ENCODE measurements at regions not wholly inside any gene's neighbourhood (a gene's known extent, or its start where the extent isn't known, plus 50 kb on each side); places are given as distances from the start of the nearest gene placed in this dataset.
"Not testable (repeated sequence)": the region's sequence is repeated elsewhere in the genome, so short reads cannot be mapped to it uniquely, and the experiment has no call there.

GRCh38 chr7:49660976-49661375, 112.5 kb upstream of the VWC2 start:
- peaks cover 1% of the 10 kb centered on the region for H3K27me3 Mint-ChIP-seq (ENCODE audit: low read depth)
- H3K36me3 Mint-ChIP-seq, result no peaks in the 10 kb centered on the region
- no peak for TF ChIP-seq CTCF (IDR thresholded peaks at IDR 0.05; ENCODE audit: unreplicated experiment)

GRCh38 chr7:49665963-49666362, 107.5 kb upstream of the VWC2 start:
- not testable (repeated sequence) for DNase-seq (ENCODE audit: low spot score in 2 of 2, unreplicated experiment in 2 of 2); H3K9me3 Mint-ChIP-seq; H3K4me1 Mint-ChIP-seq; H3K27ac Mint-ChIP-seq; H3K27me3 Mint-ChIP-seq (ENCODE audit: low read depth); H3K36me3 Mint-ChIP-seq; H3K4me3 Mint-ChIP-seq

More at GRCh38 chr7:49660976-49661375, 112.5 kb upstream of the VWC2 start:
- Mint-ChIP-seq H3K4me1 (no peaks in the 10 kb centered on the region), H3K27ac (no peak overlapping the region), H3K4me3 (no peak overlapping the region), H3K9me3 (peaks cover 4% of the 10 kb centered on the region)
- DNase-seq (ENCODE audit: low spot score in 2 of 2, unreplicated experiment in 2 of 2), result no peak

- Mint-ChIP-seq H3K27me3 (ENCODE audit: low read depth) (peaks cover 2% of the 10 kb centered on the region), H3K36me3 (no peaks in the 10 kb centered on the region), H3K9me3 (peaks cover 7% of the 10 kb centered on the region), H3K4me3 (no peak overlapping the region), H3K27ac (no peak overlapping the region), H3K4me1 (no peaks in the 10 kb centered on the region)
- TF ChIP-seq CTCF (IDR thresholded peaks at IDR 0.05; ENCODE audit: unreplicated experiment), result no peak
- DNase-seq (ENCODE audit: low spot score in 2 of 2, unreplicated experiment in 2 of 2), result no peak
Measured at GRCh38 chr7:49666764-49667163, 106.7 kb upstream of the VWC2 start.

GRCh38 chr7:49669285-49669684, 104.2 kb upstream of the VWC2 start:
- DNase-seq (ENCODE audit: low spot score in 2 of 2, unreplicated experiment in 2 of 2), result no peak
- H3K36me3 Mint-ChIP-seq, result no peaks in the 10 kb centered on the region
- H3K27ac Mint-ChIP-seq, result no peak overlapping the region
- no peaks in the 10 kb centered on the region for H3K4me1 Mint-ChIP-seq
- no peak overlapping the region for H3K4me3 Mint-ChIP-seq
- H3K27me3 Mint-ChIP-seq (ENCODE audit: low read depth), result peaks cover 2% of the 10 kb centered on the region
- no peak for TF ChIP-seq CTCF (IDR thresholded peaks at IDR 0.05; ENCODE audit: unreplicated experiment)
- H3K9me3 Mint-ChIP-seq, result peaks cover 7% of the 10 kb centered on the region

- Mint-ChIP-seq H3K36me3 (no peaks in the 10 kb centered on the region), H3K9me3 (peaks cover 7% of the 10 kb centered on the region), H3K27ac (no peak overlapping the region), H3K27me3 (ENCODE audit: low read depth) (peaks cover 2% of the 10 kb centered on the region), H3K4me1 (no peaks in the 10 kb centered on the region), H3K4me3 (no peak overlapping the region)
- DNase-seq (ENCODE audit: low spot score in 2 of 2, unreplicated experiment in 2 of 2), result no peak
- no peak for TF ChIP-seq CTCF (IDR thresholded peaks at IDR 0.05; ENCODE audit: unreplicated experiment)
Measured at GRCh38 chr7:49669692-49670260, 103.7 kb upstream of the VWC2 start.

- H3K27me3 Mint-ChIP-seq (ENCODE audit: low read depth), result peaks cover 2% of the 10 kb centered on the region
- TF ChIP-seq CTCF (IDR thresholded peaks at IDR 0.05; ENCODE audit: unreplicated experiment), result no peak
Measured at GRCh38 chr7:49670991-49671390, 102.4 kb upstream of the VWC2 start.

More at GRCh38 chr7:49670991-49671390, 102.4 kb upstream of the VWC2 start:
- Mint-ChIP-seq H3K9me3 (peaks cover 3% of the 10 kb centered on the region), H3K4me3 (no peak overlapping the region), H3K4me1 (no peaks in the 10 kb centered on the region), H3K36me3 (no peaks in the 10 kb centered on the region), H3K27ac (no peak overlapping the region)
- DNase-seq (ENCODE audit: low spot score in 2 of 2, unreplicated experiment in 2 of 2), result no peak

All from mesothelial cell of epicardium (in vitro differentiated cells).